SK-N-SH treated with all-trans-retinoic acid at 6 μM for 48 hours (cell line): ENCODE measurements at regions not wholly inside any gene's neighbourhood (a gene's known extent, or its start where the extent isn't known, plus 50 kb on each side); places are given as distances from the start of the nearest gene placed in this dataset.
A peak's percentile ranks its signal among the peaks of the same experiment; 100 is the strongest.

Experiments
- ATAC-seq: fragments of 200-7000 bp; cut with Tn5 transposase; 3 replicates; pipeline ENCODE4 v1.9.1; 2020; ENCODE audit warnings: mild to moderate bottlenecking, moderate library complexity
- ARNTL ChIP-seq: fragments of 450-650 bp; formaldehyde crosslinking; IDR thresholded peaks from 2 replicates; pipeline ENCODE4 v1.5.0; 2020; ENCODE audit warnings: low read depth, mild to moderate bottlenecking, moderate library complexity, borderline replicate concordance
- BACH2 ChIP-seq: fragments of 250-450 bp; sonication (Bioruptor Pico); IDR thresholded peaks from 2 replicates; pipeline ENCODE4 v1.9.0; 2021; ENCODE audit warnings: mild to moderate bottlenecking, borderline replicate concordance
- CREB5 ChIP-seq: fragments of 250-450 bp; sonication (Bioruptor Pico); IDR thresholded peaks from 2 replicates; pipeline ENCODE4 v1.5.1; 2020; ENCODE audit warnings: low read depth, mild to moderate bottlenecking, moderate library complexity
- CSRNP3 ChIP-seq: fragments of 250-450 bp; sonication (Bioruptor Pico); IDR thresholded peaks from 2 replicates; pipeline ENCODE4 v1.5.1; 2021; ENCODE audit warnings: mild to moderate bottlenecking, moderate library complexity
- GLIS3 ChIP-seq: fragments of 250-450 bp; sonication (Bioruptor Pico); IDR thresholded peaks from 2 replicates; pipeline ENCODE4 v1.5.0; 2020; ENCODE audit warnings: mild to moderate bottlenecking, moderate library complexity
- ISL1 ChIP-seq: fragments of 250-450 bp; sonication (Bioruptor Pico); IDR thresholded peaks from 2 replicates; pipeline ENCODE4 v2.1.2; 2022; ENCODE audit warnings: mild to moderate bottlenecking, moderate library complexity
- OSR1 ChIP-seq: fragments of 250-450 bp; sonication (Bioruptor Pico); IDR thresholded peaks from 2 replicates; pipeline ENCODE4 v1.8.0; 2022; ENCODE audit warnings: moderate library complexity, mild to moderate bottlenecking, inconsistent platforms
- PATZ1 ChIP-seq: fragments of 250-450 bp; sonication (Bioruptor Pico); IDR thresholded peaks from 2 replicates; pipeline ENCODE4 v1.8.0; 2020; ENCODE audit warnings: mild to moderate bottlenecking, moderate library complexity, borderline replicate concordance
- POU6F1 ChIP-seq: fragments of 250-450 bp; sonication (Bioruptor Pico); IDR thresholded peaks from 2 replicates; pipeline ENCODE4 v1.8.0; 2021; ENCODE audit warnings: low read depth, mild to moderate bottlenecking, moderate library complexity, borderline replicate concordance
- PPARA ChIP-seq: fragments of 250-450 bp; sonication (Bioruptor Pico); IDR thresholded peaks from 2 replicates; pipeline ENCODE4 v1.5.0; 2020; ENCODE audit warnings: mild to moderate bottlenecking, borderline replicate concordance
- RARB ChIP-seq: fragments of 250-450 bp; sonication (Bioruptor Pico); IDR thresholded peaks from 2 replicates; pipeline ENCODE4 v1.8.0; 2021; ENCODE audit warnings: mild to moderate bottlenecking, moderate library complexity
- TCF4 ChIP-seq: fragments of 250-450 bp; sonication (Bioruptor Pico); IDR thresholded peaks from 2 replicates; pipeline ENCODE4 v1.8.0; 2021; ENCODE audit warnings: mild to moderate bottlenecking, moderate library complexity, borderline replicate concordance
- TOX ChIP-seq: fragments of 250-450 bp; sonication (Bioruptor Pico); IDR thresholded peaks from 2 replicates; pipeline ENCODE4 v1.8.0; 2021; ENCODE audit warnings: mild to moderate bottlenecking, moderate library complexity, borderline replicate concordance
- TSHZ2 ChIP-seq: fragments of 250-450 bp; sonication (Bioruptor Pico); IDR thresholded peaks from 2 replicates; pipeline ENCODE4 v1.5.0; 2020; ENCODE audit warnings: mild to moderate bottlenecking, moderate library complexity
- ZFP3 ChIP-seq: fragments of 250-450 bp; sonication (Bioruptor Pico); IDR thresholded peaks from 2 replicates; pipeline ENCODE4 v1.5.0; 2020; ENCODE audit warnings: mild to moderate bottlenecking, moderate library complexity
- ZNF70 ChIP-seq: fragments of 450-650 bp; formaldehyde crosslinking; IDR thresholded peaks from 2 replicates; pipeline ENCODE4 v1.5.0; 2020; ENCODE audit warnings: mild to moderate bottlenecking, moderate library complexity
- ZNF8 ChIP-seq: fragments of 450-650 bp; formaldehyde crosslinking; IDR thresholded peaks from 2 replicates; pipeline ENCODE4 v1.5.0; 2020; ENCODE audit warnings: mild to moderate bottlenecking, moderate library complexity

- no peak for TF ChIP-seq ISL1 (CRISPR knock-in tag)
- peak; percentile 98 for ATAC-seq
Observed at GRCh38 chr6:54624779-54625178, 221.8 kb upstream of the FAM83B start.

GRCh38 chr6:54629131-54629530 lies 217.4 kb upstream of the FAM83B start:
- no peak for TF ChIP-seq CREB5 (CRISPR knock-in tag)
- no peak for TF ChIP-seq BACH2 (CRISPR knock-in tag)
- TF ChIP-seq PATZ1 (CRISPR knock-in tag), result no peak
- TF ChIP-seq GLIS3, result no peak
- TF ChIP-seq RARB (CRISPR knock-in tag), result no peak
- TF ChIP-seq ZNF8 (CRISPR knock-in tag), result no peak
- no peak for TF ChIP-seq TCF4 (CRISPR knock-in tag)
- no peak for TF ChIP-seq POU6F1 (CRISPR knock-in tag)
- ATAC-seq, result no peak

- no peak for TF ChIP-seq RARB (CRISPR knock-in tag)
- ATAC-seq, result peak; percentile 74
Observed at GRCh38 chr6:54632984-54633565, 213.5 kb upstream of the FAM83B start.

GRCh38 chr6:54633601-54634000 lies 213.0 kb upstream of the FAM83B start:
- peak; percentile 20; the same call in 1 of the 3 replicates for ATAC-seq
- TF ChIP-seq ISL1 (CRISPR knock-in tag), result no peak
- no peak for TF ChIP-seq ZNF70 (CRISPR knock-in tag)
- no peak for TF ChIP-seq BACH2 (CRISPR knock-in tag)
- TF ChIP-seq PATZ1 (CRISPR knock-in tag), result no peak
- TF ChIP-seq OSR1 (CRISPR knock-in tag), result no peak
- no peak for TF ChIP-seq CSRNP3
- TF ChIP-seq ZNF8 (CRISPR knock-in tag), result no peak
- no peak for TF ChIP-seq CREB5 (CRISPR knock-in tag)
- no peak for TF ChIP-seq RARB (CRISPR knock-in tag)
- no peak for TF ChIP-seq TCF4 (CRISPR knock-in tag)
- TF ChIP-seq TOX (CRISPR knock-in tag), result no peak
- no peak for TF ChIP-seq ZFP3 (CRISPR knock-in tag)
- no peak for TF ChIP-seq ARNTL
- no peak for TF ChIP-seq PPARA (CRISPR knock-in tag)
- TF ChIP-seq POU6F1 (CRISPR knock-in tag), result no peak
- no peak for TF ChIP-seq TSHZ2 (CRISPR knock-in tag)
